OCI-LY3 (cell line): ENCODE measurements at regions not wholly inside any gene's neighbourhood (a gene's known extent, or its start where the extent isn't known, plus 50 kb on each side); places are given as distances from the start of the nearest gene placed in this dataset.
"Not testable (repeated sequence)": the region's sequence is repeated elsewhere in the genome, so short reads cannot be mapped to it uniquely, and the experiment has no call there.

ENCODE experiments used
- H2AFZ ChIP-seq: fragments of 200-600, 300-600 bp; shearing (Covaris generic); 2 replicates; pipeline ENCODE4 v1.6.0; 2014; ENCODE audit warnings: antibody characterized with exemption, low read depth, low read length
- H3K27ac ChIP-seq: fragments of 200-600, 300-600 bp; sonication (generic); 2 replicates; pipeline ENCODE4 v1.5.1; 2014; ENCODE audit warnings: mild to moderate bottlenecking, low read length, moderate library complexity, mixed read lengths
- H3K27me3 ChIP-seq: fragments of 200-600, 300-600 bp; sonication (generic); 2 replicates; pipeline ENCODE4 v1.6.1; 2014; ENCODE audit warnings: low read depth, low read length, mixed read lengths
- H3K36me3 ChIP-seq: fragments of 200-600, 300-600 bp; sonication (generic); replicated peaks from 2 replicates; pipeline ENCODE3; 2014; ENCODE audit warnings: low read depth, low read length, mixed read lengths
- H3K4me1 ChIP-seq: fragments of 300-600, 200-600 bp; sonication (generic); 2 replicates; pipeline ENCODE4 v1.6.1; 2014; ENCODE audit warnings: low read length, mixed read lengths
- H3K4me2 ChIP-seq: fragments of 200-600, 300-600 bp; sonication (generic); 2 replicates; pipeline ENCODE4 v1.6.1; 2014; ENCODE audit warnings: low read length, mixed read lengths
- H3K4me3 ChIP-seq: fragments of 300-600, 200-600 bp; sonication (generic); 2 replicates; pipeline ENCODE4 v1.5.1; 2014; ENCODE audit warnings: antibody characterized with exemption, mild to moderate bottlenecking, low read length, moderate library complexity
- H3K79me2 ChIP-seq: fragments of 300-600, 200-600 bp; shearing (Covaris generic); 2 replicates; pipeline ENCODE4 v1.6.1; 2014; ENCODE audit warnings: mild to moderate bottlenecking, low read length, mixed read lengths
- H3K9ac ChIP-seq: fragments of 300-600, 200-600 bp; shearing (Covaris generic); 2 replicates; pipeline ENCODE4 v1.6.0; 2014; ENCODE audit warnings: mild to moderate bottlenecking, low read length, moderate library complexity
- H3K9me3 ChIP-seq: fragments of 200-600, 300-600 bp; shearing (Covaris generic); 2 replicates; pipeline ENCODE4 v1.6.1; 2014; ENCODE audit warnings: low read length, mixed read lengths; ENCODE audit not compliant: insufficient read depth
- H4K20me1 ChIP-seq: fragments of 200-600, 300-600 bp; sonication (generic); 2 replicates; pipeline ENCODE4 v1.6.1; 2016; ENCODE audit warnings: low read length, mixed read lengths; ENCODE audit not compliant: insufficient read depth
- CTCF ChIP-seq: fragments of 200-600, 300-600 bp; sonication (generic); IDR thresholded peaks from 2 replicates; pipeline ENCODE4 v1.5.1; 2014; ENCODE audit warnings: antibody characterized with exemption, low read length, low read depth
- EZH2phosphoT487 ChIP-seq: fragments of 200-600 bp; shearing (Covaris generic); IDR thresholded peaks from 2 replicates; pipeline ENCODE4 v1.6.1; 2018; ENCODE audit warnings: antibody characterized with exemption, mixed run types, low read depth

- Histone ChIP-seq H3K36me3 (no peaks in the 10 kb centered on the region), H3K27me3 (no peaks in the 10 kb centered on the region), H3K9ac (no peak overlapping the region), H3K79me2 (no peaks in the 10 kb centered on the region), H4K20me1 (no peaks in the 10 kb centered on the region), H2AFZ (no peak overlapping the region), H3K4me1 (peaks cover 45% of the 10 kb centered on the region), H3K9me3 (no peaks in the 10 kb centered on the region), H3K27ac (no peak overlapping the region), H3K4me2 (no peak overlapping the region), H3K4me3 (no peak overlapping the region)
- TF ChIP-seq CTCF (no peak), EZH2phosphoT487 (no peak)
Measured at GRCh38 chr15:77905301-77905920, 172.1 kb downstream of the TBC1D2B start.

- no peaks in the 10 kb centered on the region for H3K27me3 ChIP-seq
- H3K4me2 ChIP-seq, result no peak overlapping the region
- no peak overlapping the region for H2AFZ ChIP-seq
- H3K27ac ChIP-seq, result no peak overlapping the region
- no peaks in the 10 kb centered on the region for H3K9me3 ChIP-seq
- no peaks in the 10 kb centered on the region for H4K20me1 ChIP-seq
- no peaks in the 10 kb centered on the region for H3K36me3 ChIP-seq
- no peak overlapping the region for H3K4me3 ChIP-seq
- no peak overlapping the region for H3K9ac ChIP-seq
- no peaks in the 10 kb centered on the region for H3K79me2 ChIP-seq
- H3K4me1 ChIP-seq, result peaks cover 46% of the 10 kb centered on the region
- no peak for TF ChIP-seq CTCF
- no peak for TF ChIP-seq EZH2phosphoT487
Measured at GRCh38 chr15:77904901-77905300, 172.6 kb downstream of the TBC1D2B start.

GRCh38 chr15:77904436-77904821 lies 173.1 kb downstream of the TBC1D2B start:
- Histone ChIP-seq H3K36me3 (no peaks in the 10 kb centered on the region), H3K27me3 (no peaks in the 10 kb centered on the region), H2AFZ (no peak overlapping the region), H3K9me3 (no peaks in the 10 kb centered on the region), H3K4me3 (no peak overlapping the region), H3K4me1 (peaks cover 46% of the 10 kb centered on the region), H3K4me2 (no peak overlapping the region), H3K79me2 (no peaks in the 10 kb centered on the region), H4K20me1 (no peaks in the 10 kb centered on the region), H3K27ac (no peak overlapping the region), H3K9ac (no peak overlapping the region)
- TF ChIP-seq EZH2phosphoT487 (no peak), CTCF (no peak)

GRCh38 chr15:77903761-77904435 lies 173.6 kb downstream of the TBC1D2B start:
- not testable (repeated sequence) for H3K27me3 ChIP-seq, H4K20me1 ChIP-seq, H3K79me2 ChIP-seq, H3K36me3 ChIP-seq, H3K27ac ChIP-seq, H3K9ac ChIP-seq, H3K9me3 ChIP-seq, H2AFZ ChIP-seq, H3K4me2 ChIP-seq, H3K4me3 ChIP-seq
- peaks cover 51% of the 10 kb centered on the region for H3K4me1 ChIP-seq
